ENCODE measurements at regions not wholly inside any gene's neighbourhood (a gene's known extent, or its start where the extent isn't known, plus 50 kb on each side); places are given as distances from the start of the nearest gene placed in this dataset.

- TF ChIP-seq CTCF (IDR thresholded peaks at IDR 0.05; ENCODE audit: low read depth, low read length) = no peak
- peak; percentile 87 to 91 for DNase-seq (ENCODE audit: low read depth in 2 of 2)
- H3K4me3 ChIP-seq (replicated peaks in 1 of 2; ENCODE audit: low read depth in 2 of 2, low read length in 2 of 2) = no peak overlapping the region
Measured at GRCh38 chr6:74879234-74879633, 326.6 kb downstream of the COL12A1 start.

GRCh38 chr6:74875193-74875592 is 330.7 kb downstream of the COL12A1 start:
- DNase-seq (ENCODE audit: low read depth in 2 of 2) = no peak
- no peak for TF ChIP-seq CTCF (IDR thresholded peaks at IDR 0.05; ENCODE audit: low read depth, low read length)
- no peak overlapping the region for H3K4me3 ChIP-seq (replicated peaks in 1 of 2; ENCODE audit: low read depth in 2 of 2, low read length in 2 of 2)

- no peak for TF ChIP-seq CTCF (IDR thresholded peaks at IDR 0.05; ENCODE audit: low read depth, low read length)
- no peak for DNase-seq (ENCODE audit: low read depth in 2 of 2)
- no peak overlapping the region for H3K4me3 ChIP-seq (replicated peaks in 1 of 2; ENCODE audit: low read depth in 2 of 2, low read length in 2 of 2)
Measured at GRCh38 chr6:74872754-74873476, 332.9 kb downstream of the COL12A1 start.

- TF ChIP-seq CTCF (IDR thresholded peaks at IDR 0.05; ENCODE audit: low read depth, low read length) = no peak
- DNase-seq (ENCODE audit: low read depth in 2 of 2) = peak; percentile 61 to 92
- H3K4me3 ChIP-seq (replicated peaks in 1 of 2; ENCODE audit: low read depth in 2 of 2, low read length in 2 of 2) = no peak overlapping the region
Measured at GRCh38 chr6:74871757-74872156, 334.1 kb downstream of the COL12A1 start.

GRCh38 chr6:74870403-74870802 is 335.4 kb downstream of the COL12A1 start:
- TF ChIP-seq CTCF (IDR thresholded peaks at IDR 0.05; ENCODE audit: low read depth, low read length) = peak; percentile 28
- no peak for DNase-seq (ENCODE audit: low read depth in 2 of 2)
- no peak overlapping the region for H3K4me3 ChIP-seq (replicated peaks in 1 of 2; ENCODE audit: low read depth in 2 of 2, low read length in 2 of 2)

GRCh38 chr6:74867291-74867690 is 338.6 kb downstream of the COL12A1 start:
- TF ChIP-seq CTCF (IDR thresholded peaks at IDR 0.05; ENCODE audit: low read depth, low read length) = no peak
- DNase-seq (ENCODE audit: low read depth in 2 of 2) = no peak
- H3K4me3 ChIP-seq (replicated peaks in 1 of 2; ENCODE audit: low read depth in 2 of 2, low read length in 2 of 2) = no peak overlapping the region

- no peak for TF ChIP-seq CTCF (IDR thresholded peaks at IDR 0.05; ENCODE audit: low read depth, low read length)
- DNase-seq (ENCODE audit: low read depth in 2 of 2) = peak in 1 of 2 donors; percentile 18
Measured at GRCh38 chr6:74863968-74864367, 341.9 kb downstream of the COL12A1 start.

More at GRCh38 chr6:74863968-74864367, 341.9 kb downstream of the COL12A1 start:
- no peak overlapping the region for H3K4me3 ChIP-seq (replicated peaks in 1 of 2; ENCODE audit: low read depth in 2 of 2, low read length in 2 of 2)
